ENCODE measurements at regions not wholly inside any gene's neighbourhood (a gene's known extent, or its start where the extent isn't known, plus 50 kb on each side); places are given as distances from the start of the nearest gene placed in this dataset.

- no peak for DNase-seq
Observed at GRCh38 chr3:64829331-64829730, 141.5 kb upstream of the ADAMTS9 start.

GRCh38 chr3:64828276-64828675, 140.5 kb upstream of the ADAMTS9 start:
- DNase-seq = no peak

GRCh38 chr3:64827431-64827830, 139.6 kb upstream of the ADAMTS9 start:
- no peak for DNase-seq

- no peak for DNase-seq
Observed at GRCh38 chr3:64827019-64827418, 139.2 kb upstream of the ADAMTS9 start.

GRCh38 chr3:64825404-64826120, 137.8 kb upstream of the ADAMTS9 start:
- no peak for DNase-seq

DNA sequence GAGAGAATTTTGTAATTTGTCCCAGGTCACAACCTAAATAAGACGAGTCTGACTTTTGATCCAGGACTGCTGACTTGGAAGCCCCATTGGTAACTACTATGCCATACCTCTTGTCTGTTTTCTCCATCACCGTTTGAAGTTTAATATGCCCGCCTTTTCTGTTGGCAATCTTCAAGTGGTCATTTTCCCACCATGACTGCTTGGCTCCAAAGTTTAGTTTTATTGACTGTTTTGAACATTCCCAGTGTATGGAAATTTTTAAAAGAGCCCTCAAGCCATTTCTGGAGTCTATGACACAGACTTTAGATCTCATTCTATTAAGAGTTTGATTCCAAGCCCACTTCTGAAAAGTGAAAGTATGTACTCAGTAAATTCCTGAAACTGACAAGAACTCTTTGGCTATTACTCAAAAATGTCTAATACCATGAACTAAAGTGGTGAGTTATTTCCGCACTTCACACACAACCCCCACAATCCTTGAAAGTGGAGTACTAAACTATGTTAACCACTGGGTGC, 136.7 kb upstream of the ADAMTS9 start:
- no peak for DNase-seq

- no peak for DNase-seq
Observed at GRCh38 chr3:64818196-64818595, 130.4 kb upstream of the ADAMTS9 start.

- no peak for DNase-seq
Observed at GRCh38 chr3:64816355-64816754, 128.6 kb upstream of the ADAMTS9 start.

GRCh38 chr3:64815789-64816188, 128.0 kb upstream of the ADAMTS9 start:
- DNase-seq = no peak

GRCh38 chr3:64815195-64815631, 127.4 kb upstream of the ADAMTS9 start:
- DNase-seq = no peak

GRCh38 chr3:64814351-64814750, 126.6 kb upstream of the ADAMTS9 start:
- DNase-seq = no peak

DNA sequence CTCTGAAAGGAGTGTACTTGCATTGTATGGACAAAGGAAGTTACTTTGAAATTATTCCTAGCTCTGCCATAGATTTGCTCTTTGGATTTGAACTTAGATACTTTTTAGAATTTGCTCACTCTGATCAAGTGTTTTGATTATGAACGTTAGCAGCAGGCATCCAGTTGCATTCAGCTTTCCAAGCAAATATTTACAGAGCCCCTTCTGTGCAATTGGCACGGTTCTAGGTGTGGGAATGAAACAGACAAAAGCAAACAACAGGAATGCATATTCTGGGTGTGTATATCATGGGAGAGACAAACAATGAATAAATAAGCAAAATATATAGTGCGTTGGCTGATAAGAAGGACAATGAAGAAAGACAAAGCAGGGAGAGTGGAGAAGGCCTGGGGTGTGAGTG, 125.5 kb upstream of the ADAMTS9 start:
- no peak for DNase-seq

GRCh38 chr3:64809086-64809485, 121.3 kb upstream of the ADAMTS9 start:
- no peak for DNase-seq

GRCh38 chr3:64808061-64808460, 120.3 kb upstream of the ADAMTS9 start:
- DNase-seq = no peak

GRCh38 chr3:64806668-64807605, 119.1 kb upstream of the ADAMTS9 start:
- no peak for DNase-seq

- no peak for DNase-seq
Observed at GRCh38 chr3:64805978-64806377, 118.2 kb upstream of the ADAMTS9 start.

DNA sequence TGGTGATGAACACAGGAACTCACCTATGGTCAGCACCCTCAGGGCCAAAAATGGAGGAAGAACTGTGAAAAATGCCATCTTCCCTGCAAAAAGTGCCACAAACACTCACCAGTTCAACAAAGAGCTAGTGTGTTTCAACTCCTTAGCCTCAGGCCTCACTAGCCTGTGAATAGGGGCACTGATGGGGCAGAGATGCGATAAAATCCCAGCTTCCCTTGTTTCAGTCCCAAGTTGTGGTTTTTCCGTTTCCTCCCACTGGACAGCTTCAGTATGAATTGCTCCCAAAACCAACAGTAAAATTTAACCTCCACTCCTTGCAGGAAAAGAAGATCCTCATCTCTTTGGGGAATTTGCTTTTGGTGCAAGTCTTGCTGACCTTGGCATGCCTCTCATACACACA, 117.4 kb upstream of the ADAMTS9 start:
- DNase-seq = no peak

GRCh38 chr3:64803469-64803868, 115.7 kb upstream of the ADAMTS9 start:
- DNase-seq = no peak

- no peak for DNase-seq
Observed at GRCh38 chr3:64802460-64802859, 114.7 kb upstream of the ADAMTS9 start.

DNA sequence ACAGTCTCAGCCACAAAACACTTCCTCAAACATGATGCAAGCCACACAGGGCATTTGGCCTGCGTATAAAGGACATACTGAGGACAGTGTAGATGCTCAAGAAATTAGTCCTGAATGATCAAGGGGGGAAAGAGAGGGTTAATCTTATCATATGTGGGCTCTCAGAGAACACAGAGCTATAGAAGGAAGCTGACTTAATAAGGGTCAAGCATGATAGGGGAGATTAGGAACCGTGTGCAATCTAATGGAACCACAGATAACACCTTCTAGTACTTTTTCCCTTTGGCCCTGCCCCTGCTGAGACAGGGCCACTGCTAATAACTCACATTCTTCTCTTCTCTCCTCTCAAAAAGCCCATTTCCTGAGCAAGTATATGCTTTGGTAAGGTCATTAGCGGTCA, 114.1 kb upstream of the ADAMTS9 start:
- DNase-seq = peak; percentile 5

DNA sequence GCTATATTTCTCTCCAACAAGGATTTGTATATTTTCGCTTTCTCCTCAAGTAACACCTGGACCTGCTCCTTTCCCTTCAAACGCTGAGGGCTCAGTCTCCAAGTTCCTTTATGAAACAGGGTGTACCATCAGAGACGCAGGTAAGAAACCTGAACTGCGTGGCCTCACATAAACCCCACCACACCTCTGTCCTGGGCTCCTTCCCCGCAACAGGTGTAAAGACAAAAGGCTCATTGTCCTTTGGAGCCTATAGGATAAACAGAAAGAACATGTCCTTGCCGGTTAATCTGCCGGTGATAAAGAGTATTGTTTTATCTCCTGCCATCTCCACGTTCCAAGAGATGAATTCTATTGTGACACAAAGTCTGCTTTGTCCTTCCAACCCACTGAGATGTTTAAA, 111.8 kb upstream of the ADAMTS9 start:
- DNase-seq = no peak

- no peak for DNase-seq
Observed at GRCh38 chr3:64798316-64798715, 110.5 kb upstream of the ADAMTS9 start.

- DNase-seq = peak; percentile 55
Observed at GRCh38 chr3:64796607-64797399, 109.0 kb upstream of the ADAMTS9 start.

Measured in hematopoietic multipotent progenitor cell treated with erythropoietin and hydrocortisone succinate and interleukin-3 and kit ligand, for 4 days (in vitro differentiated cells).